Suppressor macrophage treated with lipopolysaccharide for 4 hours (primary cell): ENCODE measurements at regions not wholly inside any gene's neighbourhood (a gene's known extent, or its start where the extent isn't known, plus 50 kb on each side); places are given as distances from the start of the nearest gene placed in this dataset.
A peak's percentile ranks its signal among the peaks of the same experiment; 100 is the strongest.
"Not testable (repeated sequence)": the region's sequence is repeated elsewhere in the genome, so short reads cannot be mapped to it uniquely, and the experiment has no call there.

Source experiments
- DNase-seq: peaks from one replicate; pipeline ENCODE4 v3.0.0-alpha.2; 2020

- DNase-seq = no peak
These were observed 767.3 kb downstream of the FAM181B start for GRCh38 chr11:81966340-81966739.

- DNase-seq = peak; percentile 3
These were observed 770.6 kb downstream of the FAM181B start for GRCh38 chr11:81963018-81963417.

GRCh38 chr11:81960443-81960842 is 773.2 kb downstream of the FAM181B start:
- no peak for DNase-seq

DNA sequence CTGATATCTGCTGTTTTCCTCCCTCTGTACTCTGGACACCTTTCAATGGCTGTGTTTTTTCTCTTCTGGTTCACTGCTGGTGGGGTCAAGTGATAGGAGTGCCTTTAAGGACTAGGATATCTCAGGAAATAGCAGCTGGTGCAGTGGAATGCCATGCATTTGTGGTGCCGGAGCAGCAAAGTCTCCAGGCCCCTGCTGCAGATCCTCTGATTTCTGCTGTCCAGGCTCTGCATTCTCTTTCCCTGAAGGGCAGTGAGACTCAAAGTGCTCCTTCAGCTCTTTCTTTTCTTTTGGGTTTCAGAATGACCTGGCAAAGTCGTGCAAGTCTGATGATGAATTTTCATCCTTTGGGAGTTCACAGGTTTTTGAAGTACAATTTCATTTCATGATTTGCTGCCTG is 774.3 kb downstream of the FAM181B start:
- no peak for DNase-seq

GRCh38 chr11:81954301-81954700 is 779.4 kb downstream of the FAM181B start:
- not testable (repeated sequence) for DNase-seq

DNA sequence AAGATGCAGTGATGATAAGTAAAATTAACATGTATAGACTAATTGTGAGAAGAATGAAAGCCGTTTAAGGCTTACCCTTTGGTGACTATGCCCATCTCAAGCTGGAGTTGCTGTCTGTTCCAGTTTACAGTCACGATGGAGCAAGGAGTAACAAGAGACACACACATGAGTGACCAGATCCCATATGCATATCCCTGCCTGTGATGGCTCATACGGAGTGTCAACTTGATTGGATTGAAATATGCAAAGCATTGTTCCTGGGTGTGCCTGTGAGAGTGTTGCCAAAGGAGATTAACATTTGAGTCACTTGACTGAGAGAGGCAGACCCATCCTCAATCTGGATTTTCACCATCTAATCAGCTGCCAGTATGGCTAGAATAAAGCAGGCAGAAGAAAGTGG is 786.8 kb downstream of the FAM181B start:
- no peak for DNase-seq

- no peak for DNase-seq
These were observed 791.0 kb downstream of the FAM181B start for GRCh38 chr11:81942646-81943045.

DNA sequence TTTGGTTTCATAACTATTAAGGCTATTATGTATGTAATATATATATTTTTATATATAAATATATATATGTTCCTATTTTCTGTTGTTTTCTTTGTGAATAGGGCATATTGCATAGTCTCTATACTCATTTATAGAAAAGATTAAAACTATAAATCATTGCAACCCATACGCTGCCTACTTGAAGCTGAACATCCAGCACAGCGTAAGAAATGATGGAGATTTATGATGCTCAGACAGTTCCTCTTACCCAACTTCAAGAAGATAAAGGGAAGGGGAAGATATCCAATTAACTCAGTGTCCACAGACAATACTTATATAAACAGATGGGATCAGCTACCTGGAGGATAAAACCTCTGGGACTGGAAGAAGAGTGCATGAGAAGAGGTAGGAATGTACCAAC is 791.7 kb downstream of the FAM181B start:
- no peak for DNase-seq

DNA sequence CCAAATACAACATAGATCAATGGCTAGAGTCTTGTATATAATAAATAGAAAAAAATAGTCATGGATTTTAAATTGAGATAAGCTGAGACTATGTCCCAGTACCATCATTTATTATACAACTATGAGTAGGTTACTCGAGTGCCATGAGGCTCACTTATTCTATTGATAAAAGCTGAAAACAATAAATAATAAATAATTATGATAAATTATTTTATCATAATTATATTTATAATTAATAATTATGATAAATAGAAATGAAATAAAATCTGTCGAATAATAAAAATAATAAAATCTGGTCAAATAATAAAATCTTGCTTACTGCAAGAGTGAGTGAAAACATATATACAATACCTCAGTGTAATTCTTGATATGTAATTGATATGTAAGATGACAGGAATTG is 801.4 kb downstream of the FAM181B start:
- no peak for DNase-seq

DNA sequence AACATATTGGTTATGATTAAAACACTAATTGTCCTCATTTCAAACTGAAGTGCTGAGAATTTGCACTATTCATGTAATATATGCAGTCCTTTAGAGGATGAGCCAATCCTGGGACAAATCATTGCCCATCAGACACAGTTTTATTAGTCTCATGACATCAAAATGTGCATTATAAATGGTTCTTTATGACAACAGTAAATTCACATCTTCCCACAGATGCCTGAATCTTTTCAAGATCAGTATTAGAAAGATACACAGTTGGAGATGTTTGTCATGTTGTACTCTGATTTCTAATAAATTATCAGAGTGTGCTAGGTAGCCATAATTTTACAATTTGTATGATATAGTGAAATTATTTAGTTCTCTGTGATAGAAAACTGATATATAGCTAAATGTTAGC is 813.5 kb downstream of the FAM181B start:
- DNase-seq = no peak

GRCh38 chr11:81916451-81916850 is 817.2 kb downstream of the FAM181B start:
- DNase-seq = no peak

DNA sequence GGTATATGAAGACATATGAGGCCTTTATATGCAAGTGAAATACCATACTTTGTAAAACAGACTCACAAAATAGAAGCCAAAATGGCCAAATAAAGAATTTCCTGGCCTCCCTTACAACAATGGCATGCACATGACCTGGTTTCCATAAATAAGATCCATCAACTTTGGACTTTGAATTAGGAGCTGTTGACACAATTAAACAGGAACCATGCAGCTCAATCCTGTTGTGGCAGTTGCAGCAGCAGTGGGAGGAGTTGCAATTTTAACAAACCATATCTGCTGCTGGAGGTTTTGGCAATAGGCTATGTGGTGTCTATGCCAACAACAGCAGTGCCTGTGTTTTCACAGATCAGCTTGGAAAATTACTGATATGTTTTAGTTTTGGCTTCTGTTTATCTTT is 818.6 kb downstream of the FAM181B start:
- no peak for DNase-seq

DNA sequence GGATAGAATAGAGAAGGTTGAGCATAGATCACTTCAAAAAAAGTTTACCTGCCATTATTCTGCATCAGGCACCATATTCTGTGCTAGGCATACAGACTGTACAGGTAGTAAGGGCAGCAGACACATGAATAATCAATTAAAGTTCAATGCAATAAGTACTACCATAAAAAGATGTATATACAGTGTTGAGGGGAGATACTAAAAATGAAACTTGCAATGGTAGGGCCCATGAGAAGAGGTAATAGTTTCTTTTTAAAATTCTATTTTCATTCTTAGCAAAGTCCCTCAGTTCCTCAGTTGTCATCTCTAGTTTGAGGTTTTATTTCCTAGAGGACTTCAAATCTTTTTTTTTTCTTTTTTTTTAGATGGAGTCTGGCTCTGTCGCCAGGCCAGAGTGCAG is 819.9 kb downstream of the FAM181B start:
- DNase-seq = no peak

GRCh38 chr11:81907996-81908395 is 825.7 kb downstream of the FAM181B start:
- no peak for DNase-seq

GRCh38 chr11:81899156-81899555 is 834.5 kb downstream of the FAM181B start:
- no peak for DNase-seq

GRCh38 chr11:81897639-81898038 is 836.0 kb downstream of the FAM181B start:
- no peak for DNase-seq

GRCh38 chr11:81895258-81895657 is 838.4 kb downstream of the FAM181B start:
- DNase-seq = no peak

DNA sequence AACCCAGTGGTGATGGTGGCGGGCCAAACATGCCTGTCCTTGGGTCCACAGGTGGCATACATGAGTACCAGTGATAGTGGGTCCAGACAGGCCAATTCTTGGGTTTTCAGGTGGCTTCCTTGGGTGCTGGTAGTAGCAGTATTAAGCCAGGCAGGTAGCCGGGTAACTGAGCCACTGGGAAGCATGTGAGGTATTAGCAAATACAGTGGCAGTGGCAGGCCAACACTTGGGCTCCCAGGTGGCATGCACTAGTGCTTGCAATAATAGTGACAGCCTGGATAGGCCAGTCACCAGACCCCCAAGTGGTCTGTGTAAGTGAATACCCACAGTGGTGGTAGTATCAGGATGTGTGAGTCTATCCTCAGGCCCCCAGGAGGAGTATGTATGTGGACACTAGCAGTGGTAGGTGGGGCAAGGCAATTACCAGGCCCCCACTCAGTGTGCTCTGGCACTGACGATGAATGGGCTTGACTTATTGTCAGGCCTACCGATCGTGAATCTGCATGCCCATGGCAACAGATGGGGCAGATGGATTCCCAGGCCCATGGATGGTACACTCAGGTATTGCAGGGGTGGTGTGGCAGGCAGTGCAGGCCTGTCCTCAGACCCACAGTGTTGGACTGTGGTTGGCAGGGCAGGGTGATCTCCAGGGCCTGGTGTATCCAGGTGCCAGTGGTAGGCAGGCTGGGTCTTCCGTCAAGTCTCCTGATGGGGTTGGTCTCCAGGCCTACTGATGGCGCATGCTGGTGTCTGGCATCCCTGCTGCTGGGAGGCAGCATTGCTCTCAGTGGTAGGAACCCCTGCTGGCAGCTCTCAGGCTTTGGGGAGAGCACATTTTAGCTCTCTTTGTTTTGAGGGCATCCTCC is 840.7 kb downstream of the FAM181B start:
- no peak for DNase-seq

DNA sequence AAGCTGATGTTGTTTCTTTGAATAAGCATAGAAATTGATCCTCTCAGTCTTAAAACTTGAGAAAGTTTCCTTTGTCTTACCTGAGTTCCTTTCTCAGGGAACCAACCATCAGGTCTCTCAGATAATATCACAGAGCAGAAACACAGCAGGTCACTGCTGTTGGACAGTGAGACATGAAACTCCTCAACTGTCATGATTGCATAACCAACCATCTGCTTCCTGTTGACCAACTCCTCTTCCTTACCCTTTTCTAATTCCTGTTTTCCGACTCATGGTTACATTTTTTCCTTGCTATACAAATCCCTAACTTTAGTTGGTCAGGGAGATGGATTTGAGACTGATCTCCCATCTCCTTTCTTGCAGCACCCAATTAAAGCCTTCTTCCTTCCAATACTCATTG is 845.3 kb downstream of the FAM181B start:
- no peak for DNase-seq

DNA sequence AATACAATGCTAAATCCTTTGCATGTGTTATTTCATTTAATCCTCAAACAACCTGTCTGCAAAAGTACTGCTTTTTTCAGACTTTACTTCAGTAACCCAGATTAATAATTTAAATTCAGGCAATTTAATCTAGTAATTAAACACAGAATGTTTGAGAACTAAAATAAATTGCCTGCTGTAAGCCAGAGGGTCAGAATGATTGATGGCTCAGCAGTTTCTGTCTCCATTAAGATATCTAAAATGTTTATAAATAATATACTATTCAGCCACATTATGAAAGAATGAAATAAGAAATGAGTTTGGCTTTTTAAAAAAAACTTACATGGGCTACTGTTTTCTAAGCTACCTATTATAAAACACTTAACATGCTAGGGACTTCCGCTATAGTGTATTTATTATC is 846.0 kb downstream of the FAM181B start:
- no peak for DNase-seq

- DNase-seq = no peak
These were observed 847.1 kb downstream of the FAM181B start for GRCh38 chr11:81886406-81887075.

- DNase-seq = no peak
These were observed 859.0 kb downstream of the FAM181B start for GRCh38 chr11:81874635-81875034.

DNA sequence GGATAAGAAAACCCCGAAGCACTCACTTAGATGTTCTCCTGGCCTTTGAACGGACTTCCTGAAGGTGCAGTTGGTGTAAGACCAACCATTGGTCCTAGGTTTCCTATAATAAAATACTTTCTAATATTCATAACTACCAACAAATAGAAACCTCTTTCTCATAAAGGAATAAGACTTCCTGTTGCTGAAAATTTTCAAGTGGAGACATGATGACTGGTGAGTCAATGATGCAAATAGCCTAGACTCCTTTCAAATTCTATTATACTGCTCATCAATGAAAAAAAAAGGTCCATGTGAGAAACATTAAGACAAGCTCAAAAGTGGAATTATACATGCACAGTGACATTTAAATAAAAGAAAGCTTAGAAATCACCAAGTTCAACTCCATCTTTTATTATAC is 862.8 kb downstream of the FAM181B start:
- DNase-seq = no peak

DNA sequence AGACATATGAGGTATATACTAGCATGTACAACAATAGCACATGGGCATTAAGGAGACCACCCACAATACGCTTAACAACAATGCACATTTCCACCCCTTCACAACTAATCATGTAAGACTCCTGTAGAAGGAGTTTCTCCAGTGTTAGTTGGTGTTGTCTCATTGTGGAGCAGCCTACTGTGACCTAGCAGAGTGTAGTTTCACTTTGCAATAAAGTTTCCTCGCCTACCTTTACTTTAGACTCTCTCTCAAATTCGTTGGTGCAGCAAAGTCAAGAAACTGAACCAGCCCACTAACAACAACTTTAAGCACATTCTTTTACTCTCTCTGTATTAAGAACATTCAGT is 863.6 kb downstream of the FAM181B start:
- DNase-seq = no peak
